HL-60 (cell line): ENCODE measurements at regions not wholly inside any gene's neighbourhood (a gene's known extent, or its start where the extent isn't known, plus 50 kb on each side); places are given as distances from the start of the nearest gene placed in this dataset.

Experiments
- POLR2AphosphoS5 ChIP-seq: IDR thresholded peaks from 2 replicates; pipeline ENCODE4 v1.6.1; 2012; ENCODE audit warnings: low read depth
- TF ChIP-seq, protein P1 (sequence below): IDR thresholded peaks from one replicate; pipeline ENCODE4 v1.5.1; 2011; ENCODE audit warnings: low read length, control low read depth, inconsistent platforms; ENCODE audit not compliant: insufficient read depth
- TF ChIP-seq, protein P2 (sequence below): IDR thresholded peaks from 2 replicates; pipeline ENCODE4 v1.6.1; 2012; ENCODE audit warnings: low read depth; ENCODE audit not compliant: insufficient replicate concordance

DNA sequence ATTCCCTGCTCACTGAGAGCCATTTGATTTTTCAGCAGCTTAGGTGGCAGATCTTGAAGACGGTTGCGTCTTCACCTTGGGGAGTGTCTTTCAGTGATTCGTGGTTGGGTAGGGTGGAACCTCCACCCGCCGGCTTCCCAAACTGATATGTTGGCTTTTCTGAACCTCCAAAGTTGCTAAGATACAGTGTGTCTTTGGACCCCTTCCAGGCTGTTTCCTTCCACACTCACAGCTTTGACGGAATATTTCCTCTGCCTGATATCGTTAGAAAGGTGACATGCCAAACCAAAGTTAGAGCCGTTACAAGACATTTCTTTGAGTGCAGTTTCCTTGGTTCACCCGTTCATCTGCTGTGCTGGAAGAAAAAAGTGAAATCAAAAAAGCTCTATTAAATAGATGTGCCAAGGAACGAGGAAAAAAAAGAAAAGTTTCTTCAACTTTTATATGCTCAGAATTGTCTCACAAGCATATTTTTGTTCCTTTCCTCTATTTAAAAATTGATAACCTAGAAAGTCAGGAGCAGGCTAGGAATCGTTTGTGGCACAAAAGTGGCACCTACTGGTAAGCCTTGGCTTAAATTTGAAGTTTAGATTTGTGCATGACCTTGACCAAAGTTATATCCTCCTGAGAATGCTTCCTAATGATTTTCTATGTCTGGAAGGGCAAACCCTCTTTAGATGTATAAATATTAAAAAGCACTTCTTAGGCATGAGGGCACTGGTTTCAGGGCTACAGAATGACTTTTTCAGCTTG is 270.7 kb upstream of the WWC1 start:
- TF ChIP-seq, protein P1, sequence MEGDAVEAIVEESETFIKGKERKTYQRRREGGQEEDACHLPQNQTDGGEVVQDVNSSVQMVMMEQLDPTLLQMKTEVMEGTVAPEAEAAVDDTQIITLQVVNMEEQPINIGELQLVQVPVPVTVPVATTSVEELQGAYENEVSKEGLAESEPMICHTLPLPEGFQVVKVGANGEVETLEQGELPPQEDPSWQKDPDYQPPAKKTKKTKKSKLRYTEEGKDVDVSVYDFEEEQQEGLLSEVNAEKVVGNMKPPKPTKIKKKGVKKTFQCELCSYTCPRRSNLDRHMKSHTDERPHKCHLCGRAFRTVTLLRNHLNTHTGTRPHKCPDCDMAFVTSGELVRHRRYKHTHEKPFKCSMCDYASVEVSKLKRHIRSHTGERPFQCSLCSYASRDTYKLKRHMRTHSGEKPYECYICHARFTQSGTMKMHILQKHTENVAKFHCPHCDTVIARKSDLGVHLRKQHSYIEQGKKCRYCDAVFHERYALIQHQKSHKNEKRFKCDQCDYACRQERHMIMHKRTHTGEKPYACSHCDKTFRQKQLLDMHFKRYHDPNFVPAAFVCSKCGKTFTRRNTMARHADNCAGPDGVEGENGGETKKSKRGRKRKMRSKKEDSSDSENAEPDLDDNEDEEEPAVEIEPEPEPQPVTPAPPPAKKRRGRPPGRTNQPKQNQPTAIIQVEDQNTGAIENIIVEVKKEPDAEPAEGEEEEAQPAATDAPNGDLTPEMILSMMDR, result no peak
- no peak for TF ChIP-seq POLR2AphosphoS5
- TF ChIP-seq, protein P2, sequence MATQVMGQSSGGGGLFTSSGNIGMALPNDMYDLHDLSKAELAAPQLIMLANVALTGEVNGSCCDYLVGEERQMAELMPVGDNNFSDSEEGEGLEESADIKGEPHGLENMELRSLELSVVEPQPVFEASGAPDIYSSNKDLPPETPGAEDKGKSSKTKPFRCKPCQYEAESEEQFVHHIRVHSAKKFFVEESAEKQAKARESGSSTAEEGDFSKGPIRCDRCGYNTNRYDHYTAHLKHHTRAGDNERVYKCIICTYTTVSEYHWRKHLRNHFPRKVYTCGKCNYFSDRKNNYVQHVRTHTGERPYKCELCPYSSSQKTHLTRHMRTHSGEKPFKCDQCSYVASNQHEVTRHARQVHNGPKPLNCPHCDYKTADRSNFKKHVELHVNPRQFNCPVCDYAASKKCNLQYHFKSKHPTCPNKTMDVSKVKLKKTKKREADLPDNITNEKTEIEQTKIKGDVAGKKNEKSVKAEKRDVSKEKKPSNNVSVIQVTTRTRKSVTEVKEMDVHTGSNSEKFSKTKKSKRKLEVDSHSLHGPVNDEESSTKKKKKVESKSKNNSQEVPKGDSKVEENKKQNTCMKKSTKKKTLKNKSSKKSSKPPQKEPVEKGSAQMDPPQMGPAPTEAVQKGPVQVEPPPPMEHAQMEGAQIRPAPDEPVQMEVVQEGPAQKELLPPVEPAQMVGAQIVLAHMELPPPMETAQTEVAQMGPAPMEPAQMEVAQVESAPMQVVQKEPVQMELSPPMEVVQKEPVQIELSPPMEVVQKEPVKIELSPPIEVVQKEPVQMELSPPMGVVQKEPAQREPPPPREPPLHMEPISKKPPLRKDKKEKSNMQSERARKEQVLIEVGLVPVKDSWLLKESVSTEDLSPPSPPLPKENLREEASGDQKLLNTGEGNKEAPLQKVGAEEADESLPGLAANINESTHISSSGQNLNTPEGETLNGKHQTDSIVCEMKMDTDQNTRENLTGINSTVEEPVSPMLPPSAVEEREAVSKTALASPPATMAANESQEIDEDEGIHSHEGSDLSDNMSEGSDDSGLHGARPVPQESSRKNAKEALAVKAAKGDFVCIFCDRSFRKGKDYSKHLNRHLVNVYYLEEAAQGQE, result no peak
